Caco-2 (cell line): ENCODE measurements at regions not wholly inside any gene's neighbourhood (a gene's known extent, or its start where the extent isn't known, plus 50 kb on each side); places are given as distances from the start of the nearest gene placed in this dataset.

Experiments used
- BruUV-seq: library from RNA; stranded (reverse); fragments of 400-500 nt; replicated peaks from 2 replicates; lab custom pipeline; 2021; lab: Mats Ljungman, UMichigan
- CTCF ChIA-PET: fragments of 300-600 bp; sonication (Branson Sonifier 250); formaldehyde crosslinking; loops from one replicate; lab custom pipeline; 2022; ENCODE audit warnings: antibody characterized with exemption; lab: Charles Lee
- POLR2A ChIA-PET: fragments of 300-600 bp; sonication (Branson Sonifier 250); formaldehyde crosslinking; loops from one replicate; lab custom pipeline; 2022; ENCODE audit warnings: antibody characterized with exemption; lab: Charles Lee
- DNase-seq, 2 experiments: peaks; one replicate each; pipeline versions ENCODE4 v3.0.0 to v3.0.0-alpha.2; 2020 to 2022
- H3K27me3 ChIP-seq: replicated peaks from 2 replicates; pipeline ENCODE4 v1.6.0; 2011; ENCODE audit warnings: low read length; ENCODE audit not compliant: control insufficient read depth, insufficient read depth
- H3K36me3 ChIP-seq: 2 replicates; pipeline ENCODE4 v1.5.1; 2011; ENCODE audit warnings: low read length; ENCODE audit not compliant: control insufficient read depth, insufficient read depth
- H3K4me1 ChIP-seq: fragments of 250-450 bp; sonication (Bioruptor Pico); 2 replicates; pipeline ENCODE4 v1.5.1; 2020; ENCODE audit warnings: mild to moderate bottlenecking
- H3K4me3 ChIP-seq: 2 replicates; pipeline ENCODE4 v1.5.1; 2011; ENCODE audit warnings: low read depth, mild to moderate bottlenecking, control low read depth, low read length
- H3K9me3 ChIP-seq: fragments of 250-450 bp; sonication (Bioruptor Pico); 2 replicates; pipeline ENCODE4 v1.5.1; 2020; ENCODE audit warnings: mild to moderate bottlenecking, moderate library complexity
- H3K27ac Mint-ChIP-seq: one replicate; pipeline ENCODE4 v1.8.0; 2022; ENCODE audit warnings: mixed read lengths; ENCODE audit not compliant: unreplicated experiment
- H3K27me3 Mint-ChIP-seq: one replicate; pipeline ENCODE4 v1.8.0; 2022; ENCODE audit warnings: mixed read lengths; ENCODE audit not compliant: insufficient read depth, unreplicated experiment
- H3K36me3 Mint-ChIP-seq: one replicate; pipeline ENCODE4 v1.8.0; 2022; ENCODE audit warnings: mild to moderate bottlenecking, mixed read lengths; ENCODE audit not compliant: insufficient read depth, unreplicated experiment
- H3K4me1 Mint-ChIP-seq: one replicate; pipeline ENCODE4 v1.8.0; 2022; ENCODE audit warnings: low read depth, mixed read lengths; ENCODE audit not compliant: unreplicated experiment
- H3K4me3 Mint-ChIP-seq: one replicate; pipeline ENCODE4 v1.8.0; 2022; ENCODE audit warnings: mild to moderate bottlenecking, moderate library complexity, mixed read lengths; ENCODE audit not compliant: unreplicated experiment
- H3K9me3 Mint-ChIP-seq: one replicate; pipeline ENCODE4 v1.8.0; 2022; ENCODE audit warnings: mixed read lengths; ENCODE audit not compliant: unreplicated experiment
- intact Hi-C: fragments of 100-400 bp; cut with micrococcal nuclease; formaldehyde crosslinking; loops from one replicate; pipeline ENCODE4 v1.10.0; 2022; ENCODE audit not compliant: unreplicated experiment
- TF ChIP-seq, protein P1 (sequence below), 2 experiments: fragments of 200-600 bp in 1 of 2; IDR thresholded peaks; 1 replicate in 1 of 2; 2 replicates in 1 of 2; pipeline versions ENCODE4 v1.5.1 to v1.8.0; 2011 to 2022; ENCODE audit warnings: antibody characterized with exemption in 1 of 2, control low read depth in 1 of 2, inconsistent platforms in 1 of 2, low read depth in 1 of 2, low read length in 1 of 2, mild to moderate bottlenecking in 1 of 2, moderate library complexity in 1 of 2; ENCODE audit not compliant: insufficient read depth in 1 of 2, severe bottlenecking in 1 of 2, unreplicated experiment in 1 of 2

DNA sequence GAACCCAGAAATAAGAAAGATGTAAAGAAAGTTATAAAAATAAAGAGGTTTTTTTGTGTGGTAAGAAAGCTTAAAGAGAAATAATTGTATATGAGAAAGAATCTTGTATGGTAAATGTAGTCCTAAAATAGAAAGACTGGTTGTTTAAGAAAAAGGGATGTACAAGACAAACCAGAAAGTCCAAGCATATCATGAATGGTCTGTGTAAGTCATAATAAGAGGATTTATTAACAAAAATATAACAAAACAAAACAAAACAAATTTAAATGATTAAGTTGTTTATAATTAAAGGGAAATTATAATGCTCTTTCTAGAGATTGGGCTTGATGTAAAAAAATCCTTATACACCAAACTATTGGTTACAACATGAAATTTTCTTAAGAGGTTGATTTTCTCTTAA lies 590.4 kb upstream of the PTGER4 start:
- DNase-seq = peak in 1 of 2 experiments; percentile 2
- intact Hi-C loops = no loop called here
- Mint-ChIP-seq H3K4me3 (no peak overlapping the region), H3K4me1 (no peaks in the 10 kb centered on the region), H3K36me3 (no peaks in the 10 kb centered on the region), H3K27me3 (no peaks in the 10 kb centered on the region), H3K9me3 (peaks cover 19% of the 10 kb centered on the region), H3K27ac (no peak overlapping the region)
- Histone ChIP-seq H3K9me3 (peaks cover 11% of the 10 kb centered on the region; the same call in 1 of the 2 replicates), H3K36me3 (no peaks in the 10 kb centered on the region), H3K4me1 (no peaks in the 10 kb centered on the region), H3K4me3 (no peak overlapping the region), H3K27me3 (no peaks in the 10 kb centered on the region)
- TF ChIP-seq, protein P1, sequence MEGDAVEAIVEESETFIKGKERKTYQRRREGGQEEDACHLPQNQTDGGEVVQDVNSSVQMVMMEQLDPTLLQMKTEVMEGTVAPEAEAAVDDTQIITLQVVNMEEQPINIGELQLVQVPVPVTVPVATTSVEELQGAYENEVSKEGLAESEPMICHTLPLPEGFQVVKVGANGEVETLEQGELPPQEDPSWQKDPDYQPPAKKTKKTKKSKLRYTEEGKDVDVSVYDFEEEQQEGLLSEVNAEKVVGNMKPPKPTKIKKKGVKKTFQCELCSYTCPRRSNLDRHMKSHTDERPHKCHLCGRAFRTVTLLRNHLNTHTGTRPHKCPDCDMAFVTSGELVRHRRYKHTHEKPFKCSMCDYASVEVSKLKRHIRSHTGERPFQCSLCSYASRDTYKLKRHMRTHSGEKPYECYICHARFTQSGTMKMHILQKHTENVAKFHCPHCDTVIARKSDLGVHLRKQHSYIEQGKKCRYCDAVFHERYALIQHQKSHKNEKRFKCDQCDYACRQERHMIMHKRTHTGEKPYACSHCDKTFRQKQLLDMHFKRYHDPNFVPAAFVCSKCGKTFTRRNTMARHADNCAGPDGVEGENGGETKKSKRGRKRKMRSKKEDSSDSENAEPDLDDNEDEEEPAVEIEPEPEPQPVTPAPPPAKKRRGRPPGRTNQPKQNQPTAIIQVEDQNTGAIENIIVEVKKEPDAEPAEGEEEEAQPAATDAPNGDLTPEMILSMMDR (IDR thresholded peaks at IDR 0.05; ENCODE audit: insufficient read depth in 1 of 2, low read depth in 1 of 2, low read length in 1 of 2, severe bottlenecking in 1 of 2, unreplicated experiment in 1 of 2) = no peak
- ChIA-PET POLR2A (no interaction called here), CTCF (no interaction called here)
- BruUV-seq = no TSS peak

GRCh38 chr5:40084614-40085013 lies 595.1 kb upstream of the PTGER4 start:
- Histone ChIP-seq H3K36me3 (no peaks in the 10 kb centered on the region), H3K4me3 (no peak overlapping the region), H3K27me3 (no peaks in the 10 kb centered on the region), H3K4me1 (no peaks in the 10 kb centered on the region), H3K9me3 (peaks cover 6% of the 10 kb centered on the region; the same call in 1 of the 2 replicates)
- H3K36me3 Mint-ChIP-seq = no peaks in the 10 kb centered on the region
- TF ChIP-seq, protein P1 (IDR thresholded peaks at IDR 0.05; ENCODE audit: insufficient read depth in 1 of 2, low read depth in 1 of 2, low read length in 1 of 2, severe bottlenecking in 1 of 2, unreplicated experiment in 1 of 2) = no peak
- ChIA-PET POLR2A (no interaction called here), CTCF (no interaction called here)
- H3K27me3 Mint-ChIP-seq = no peaks in the 10 kb centered on the region
- no TSS peak for BruUV-seq
- intact Hi-C loops = no loop called here
- H3K27ac Mint-ChIP-seq = no peak overlapping the region
- DNase-seq = no peak
- H3K4me1 Mint-ChIP-seq = no peaks in the 10 kb centered on the region
- no peaks in the 10 kb centered on the region for H3K9me3 Mint-ChIP-seq
- no peak overlapping the region for H3K4me3 Mint-ChIP-seq

DNA sequence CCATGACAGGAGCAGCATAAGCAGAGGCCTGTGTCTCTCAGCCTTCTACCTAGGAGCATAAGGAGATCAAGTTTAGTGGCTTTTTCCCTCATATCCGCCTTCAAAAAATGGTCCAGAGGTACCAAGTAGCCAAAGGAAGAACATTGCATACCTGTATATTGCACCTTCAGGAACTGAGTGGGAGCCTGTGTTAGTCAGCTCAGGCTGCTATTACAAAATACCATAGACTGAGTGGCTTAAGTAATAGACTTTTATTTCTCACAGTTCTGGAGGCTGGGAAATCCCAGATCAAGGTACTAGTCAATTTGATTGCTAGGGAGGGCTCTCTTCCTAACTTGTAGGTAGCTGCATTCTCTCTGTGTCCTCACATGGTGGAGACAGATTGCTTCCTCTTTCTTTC lies 597.4 kb upstream of the PTGER4 start:
- Histone ChIP-seq H3K9me3 (0 out of 2 replicates have a peak, but pooled peaks cover 5% of the 10 kb centered on the region), H3K4me1 (no peaks in the 10 kb centered on the region), H3K36me3 (no peaks in the 10 kb centered on the region), H3K27me3 (no peaks in the 10 kb centered on the region), H3K4me3 (no peak overlapping the region)
- Mint-ChIP-seq H3K36me3 (no peaks in the 10 kb centered on the region), H3K27ac (no peak overlapping the region), H3K4me1 (no peaks in the 10 kb centered on the region), H3K4me3 (no peak overlapping the region), H3K27me3 (no peaks in the 10 kb centered on the region), H3K9me3 (no peaks in the 10 kb centered on the region)
- DNase-seq = no peak
- POLR2A ChIA-PET = no interaction called here
- CTCF ChIA-PET = no interaction called here
- BruUV-seq = no TSS peak
- TF ChIP-seq, protein P1 (IDR thresholded peaks at IDR 0.05; ENCODE audit: insufficient read depth in 1 of 2, low read depth in 1 of 2, low read length in 1 of 2, severe bottlenecking in 1 of 2, unreplicated experiment in 1 of 2) = no peak
- intact Hi-C loops = no loop called here
